HFFc6 (cell line): ENCODE measurements at regions not wholly inside any gene's neighbourhood (a gene's known extent, or its start where the extent isn't known, plus 50 kb on each side); places are given as distances from the start of the nearest gene placed in this dataset.

Experiments
- DNase-seq: peaks from one replicate; pipeline ENCODE4 v3.0.0-alpha.2; 2018
- H3K27ac Mint-ChIP-seq: 2 replicates; pipeline ENCODE4 v1.8.0; 2020; ENCODE audit warnings: mild to moderate bottlenecking, mixed read lengths
- H3K27me3 Mint-ChIP-seq: 2 replicates; pipeline ENCODE4 v1.8.0; 2021; ENCODE audit warnings: mild to moderate bottlenecking, moderate library complexity, mixed read lengths; ENCODE audit not compliant: insufficient read depth
- H3K36me3 Mint-ChIP-seq: 2 replicates; pipeline ENCODE4 v1.8.0; 2021; ENCODE audit warnings: low read depth, mixed read lengths
- H3K4me1 Mint-ChIP-seq: 2 replicates; pipeline ENCODE4 v1.8.0; 2020; ENCODE audit warnings: low read depth, mixed read lengths
- H3K4me3 Mint-ChIP-seq: 2 replicates; pipeline ENCODE4 v1.8.0; 2020; ENCODE audit warnings: mild to moderate bottlenecking, moderate library complexity, mixed read lengths
- H3K9me3 Mint-ChIP-seq: 2 replicates; pipeline ENCODE4 v1.8.0; 2020; ENCODE audit warnings: mild to moderate bottlenecking, mixed read lengths
- TF ChIP-seq, protein P1 (sequence below): fragments of 200-600 bp; sonication (generic); IDR thresholded peaks from 2 replicates; pipeline ENCODE4 v1.5.0; 2021; ENCODE audit warnings: antibody characterized with exemption, mild to moderate bottlenecking

DNA sequence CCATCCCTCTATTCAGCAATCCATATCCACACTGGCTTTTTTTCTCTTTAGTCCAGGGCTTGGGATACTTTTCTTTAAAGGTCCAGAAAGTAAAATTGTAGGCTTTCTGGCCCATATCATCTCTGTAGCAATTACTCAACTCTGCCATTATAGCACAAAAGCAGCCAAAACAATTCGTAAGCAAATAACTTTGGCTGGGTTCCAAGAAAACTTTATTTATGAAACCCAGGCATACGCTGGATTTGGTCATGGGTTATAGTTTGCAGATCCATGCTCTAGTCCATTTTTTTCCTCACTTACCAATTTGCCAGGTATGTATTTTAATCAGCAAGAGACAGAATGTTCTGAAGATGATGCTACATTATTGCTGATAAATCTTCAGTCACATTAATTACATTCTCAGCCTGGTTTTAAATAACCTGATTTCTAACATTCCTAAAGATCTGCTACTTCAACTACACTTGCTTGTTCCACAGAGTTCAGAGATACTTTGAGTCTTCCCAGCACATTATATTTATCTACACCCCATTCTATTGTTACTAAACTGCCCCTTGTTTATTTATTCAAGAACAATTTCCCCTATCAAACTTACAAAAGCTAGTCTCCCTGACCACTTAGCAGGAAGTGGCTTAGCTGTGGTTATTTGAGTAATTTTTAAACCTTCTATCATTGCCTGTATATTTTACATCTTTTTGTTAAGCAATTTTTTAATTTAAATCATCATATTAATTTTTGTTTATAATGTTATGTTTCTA, 161.0 kb downstream of the ISL1 start:
- Mint-ChIP-seq H3K4me1 (no peaks in the 10 kb centered on the region; the same call in 1 of the 2 replicates), H3K9me3 (no peaks in the 10 kb centered on the region; the same call in 1 of the 2 replicates), H3K27me3 (no peaks in the 10 kb centered on the region; the same call in 1 of the 2 replicates), H3K36me3 (no peaks in the 10 kb centered on the region), H3K27ac (no peak overlapping the region), H3K4me3 (no peak overlapping the region)
- DNase-seq: no peak
- TF ChIP-seq, protein P1, sequence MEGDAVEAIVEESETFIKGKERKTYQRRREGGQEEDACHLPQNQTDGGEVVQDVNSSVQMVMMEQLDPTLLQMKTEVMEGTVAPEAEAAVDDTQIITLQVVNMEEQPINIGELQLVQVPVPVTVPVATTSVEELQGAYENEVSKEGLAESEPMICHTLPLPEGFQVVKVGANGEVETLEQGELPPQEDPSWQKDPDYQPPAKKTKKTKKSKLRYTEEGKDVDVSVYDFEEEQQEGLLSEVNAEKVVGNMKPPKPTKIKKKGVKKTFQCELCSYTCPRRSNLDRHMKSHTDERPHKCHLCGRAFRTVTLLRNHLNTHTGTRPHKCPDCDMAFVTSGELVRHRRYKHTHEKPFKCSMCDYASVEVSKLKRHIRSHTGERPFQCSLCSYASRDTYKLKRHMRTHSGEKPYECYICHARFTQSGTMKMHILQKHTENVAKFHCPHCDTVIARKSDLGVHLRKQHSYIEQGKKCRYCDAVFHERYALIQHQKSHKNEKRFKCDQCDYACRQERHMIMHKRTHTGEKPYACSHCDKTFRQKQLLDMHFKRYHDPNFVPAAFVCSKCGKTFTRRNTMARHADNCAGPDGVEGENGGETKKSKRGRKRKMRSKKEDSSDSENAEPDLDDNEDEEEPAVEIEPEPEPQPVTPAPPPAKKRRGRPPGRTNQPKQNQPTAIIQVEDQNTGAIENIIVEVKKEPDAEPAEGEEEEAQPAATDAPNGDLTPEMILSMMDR: no peak

DNA sequence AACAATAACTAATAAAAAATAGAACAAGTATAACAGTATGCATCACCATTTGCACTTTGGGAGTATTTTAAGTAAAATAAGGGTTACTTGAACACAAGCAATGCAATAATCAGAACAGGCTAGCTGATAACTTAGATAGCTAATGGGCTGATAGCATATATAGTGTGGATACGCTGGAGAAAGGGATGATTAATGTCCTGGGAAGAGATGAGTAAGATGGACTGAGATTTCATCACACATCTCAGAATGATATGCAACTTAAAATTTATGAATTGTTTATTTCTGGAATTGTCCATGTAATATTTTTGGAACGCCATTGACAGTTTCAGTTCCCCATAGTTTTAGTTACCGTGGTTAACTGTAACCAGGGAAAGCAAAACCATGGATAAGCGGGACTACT, 173.6 kb downstream of the ISL1 start:
- no peak for DNase-seq
- Mint-ChIP-seq H3K9me3 (no peaks in the 10 kb centered on the region), H3K4me3 (no peak overlapping the region), H3K27ac (no peak overlapping the region), H3K27me3 (no peaks in the 10 kb centered on the region), H3K36me3 (no peaks in the 10 kb centered on the region), H3K4me1 (no peaks in the 10 kb centered on the region)
- TF ChIP-seq, protein P1: no peak

DNA sequence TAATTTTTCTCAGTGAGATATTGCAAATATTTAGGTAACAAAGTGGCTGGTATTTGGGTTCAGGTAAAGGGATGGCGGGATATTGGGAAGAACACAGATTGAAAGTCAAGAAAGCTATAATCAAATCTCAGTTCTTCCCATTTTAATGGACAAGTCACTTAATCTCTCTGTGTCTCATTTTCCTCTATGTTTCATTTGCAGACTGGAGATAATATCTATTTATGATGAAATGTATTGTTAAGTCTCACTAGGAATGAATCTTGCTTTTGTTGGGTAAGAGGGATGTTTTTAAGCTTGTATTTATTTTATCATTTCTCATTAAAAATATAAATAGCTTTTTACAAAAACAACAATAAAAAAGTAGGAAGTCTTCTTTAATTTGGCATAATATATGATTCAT, 175.4 kb downstream of the ISL1 start:
- Mint-ChIP-seq H3K9me3 (no peaks in the 10 kb centered on the region), H3K27me3 (no peaks in the 10 kb centered on the region; the same call in 1 of the 2 replicates), H3K36me3 (no peaks in the 10 kb centered on the region), H3K27ac (no peak overlapping the region), H3K4me3 (no peak overlapping the region), H3K4me1 (no peaks in the 10 kb centered on the region)
- no peak for DNase-seq
- TF ChIP-seq, protein P1: no peak

DNA sequence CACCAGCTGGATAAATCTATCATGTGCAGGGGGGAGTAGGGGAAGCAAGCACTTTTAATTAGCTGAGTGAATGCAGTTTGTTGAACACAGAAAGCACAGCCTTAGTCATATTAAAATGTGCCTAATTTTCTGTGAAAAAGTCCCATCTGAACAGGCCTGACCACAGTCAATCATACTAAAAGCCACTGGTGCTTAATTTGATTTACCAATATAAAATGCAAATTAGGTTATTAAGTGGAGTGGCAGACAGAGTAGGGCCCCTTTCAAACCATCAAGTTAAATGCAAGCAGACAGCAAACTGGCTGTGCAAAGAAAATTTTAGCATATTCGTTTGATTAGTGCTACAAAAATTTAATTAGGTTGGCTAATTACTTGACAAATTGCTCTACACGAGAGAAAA, 176.1 kb downstream of the ISL1 start:
- TF ChIP-seq, protein P1: no peak
- H3K9me3 Mint-ChIP-seq: no peaks in the 10 kb centered on the region
- no peak overlapping the region for H3K4me3 Mint-ChIP-seq
- no peaks in the 10 kb centered on the region; the same call in 1 of the 2 replicates for H3K27me3 Mint-ChIP-seq
- no peak for DNase-seq
- no peaks in the 10 kb centered on the region for H3K4me1 Mint-ChIP-seq
- no peaks in the 10 kb centered on the region for H3K36me3 Mint-ChIP-seq
- H3K27ac Mint-ChIP-seq: no peak overlapping the region

DNA sequence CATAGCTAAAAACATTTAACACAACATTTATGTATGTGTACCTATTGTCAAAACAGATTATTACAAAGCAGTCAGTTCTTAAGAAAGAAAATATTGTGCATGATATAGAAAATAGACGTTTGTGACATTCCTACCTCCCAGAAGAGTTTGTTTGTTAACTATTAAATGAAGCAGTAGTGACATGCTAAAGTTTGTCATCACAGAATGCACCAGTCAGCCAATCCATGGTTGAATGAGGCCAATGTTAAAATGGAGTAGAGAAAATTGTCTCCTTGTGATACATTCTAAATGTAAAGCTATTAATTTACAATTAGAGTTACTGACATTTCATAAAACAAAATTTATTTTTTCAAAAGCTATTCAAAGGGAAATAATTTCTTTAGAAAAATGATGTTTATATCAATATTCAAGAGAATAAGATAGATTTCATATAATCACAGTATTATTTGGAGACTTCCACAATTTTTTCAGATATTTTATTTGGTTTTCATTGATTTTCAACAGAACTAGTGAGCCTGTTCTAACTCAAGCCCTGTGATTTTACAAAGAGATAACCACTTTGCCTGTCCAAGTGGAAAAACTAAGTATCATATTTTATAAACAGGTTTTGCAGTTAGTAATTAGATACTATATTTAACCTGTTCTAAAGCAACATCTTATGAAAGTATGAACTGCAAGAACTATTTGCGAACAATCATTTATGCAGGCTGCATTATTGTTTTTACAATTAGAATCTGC, 176.8 kb downstream of the ISL1 start:
- H3K27me3 Mint-ChIP-seq: no peaks in the 10 kb centered on the region; the same call in 1 of the 2 replicates
- H3K9me3 Mint-ChIP-seq: no peaks in the 10 kb centered on the region
- DNase-seq: no peak
- no peak overlapping the region for H3K4me3 Mint-ChIP-seq
- no peaks in the 10 kb centered on the region for H3K36me3 Mint-ChIP-seq
- TF ChIP-seq, protein P1: no peak
- H3K27ac Mint-ChIP-seq: no peak overlapping the region
- H3K4me1 Mint-ChIP-seq: no peaks in the 10 kb centered on the region
